ENCODE measurements at regions not wholly inside any gene's neighbourhood (a gene's known extent, or its start where the extent isn't known, plus 50 kb on each side); places are given as distances from the start of the nearest gene placed in this dataset.

GRCh38 chr7:49396229-49396628, 377.2 kb upstream of the VWC2 start:
- TF ChIP-seq CTCF (IDR thresholded peaks at IDR 0.05) (no peak), POLR2A (IDR thresholded peaks at IDR 0.05) (no peak)
